ENCODE measurements at regions not wholly inside any gene's neighbourhood (a gene's known extent, or its start where the extent isn't known, plus 50 kb on each side); places are given as distances from the start of the nearest gene placed in this dataset.

DNA sequence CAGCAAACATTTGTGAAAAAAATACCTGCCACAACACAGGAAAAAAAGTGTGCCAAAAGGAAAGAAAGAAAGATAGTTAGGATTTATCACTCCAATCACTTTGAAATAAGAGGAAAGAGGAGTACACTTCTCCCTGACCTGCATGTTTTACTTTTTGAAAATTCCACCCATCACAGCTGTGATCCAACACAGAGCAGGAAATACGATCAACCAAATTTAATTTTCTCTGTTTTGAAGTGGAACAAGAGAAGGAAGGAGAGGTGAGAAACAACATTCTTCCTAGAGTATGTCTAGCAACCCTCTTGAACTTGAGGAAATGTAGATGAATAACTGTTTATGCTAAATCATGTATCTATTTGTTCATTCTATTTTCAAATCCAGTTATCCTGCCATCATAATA is 284.7 kb upstream of the SYT1 start:
- Histone ChIP-seq H3K4me3 (ENCODE audit: insufficient read depth, low read depth, low read length) (no peak overlapping the region), H4K8ac (ENCODE audit: low read depth in 2 of 2, low read length in 2 of 2) (no peak overlapping the region), H2AFZ (replicated peaks; ENCODE audit: low read length, poor library complexity) (no peak overlapping the region), H3K9ac (ENCODE audit: low read depth, low read length) (no peak overlapping the region), H3K4me1 (ENCODE audit: control insufficient read depth, insufficient read depth, low read length) (no peaks in the 10 kb centered on the region), H2AK5ac (ENCODE audit: low read depth, low read length) (no peak overlapping the region), H3K23ac (ENCODE audit: low read depth, low read length) (no peak overlapping the region), H3K9me3 (ENCODE audit: control insufficient read depth, insufficient read depth, low read length) (peaks cover 2% of the 10 kb centered on the region; the same call in 1 of the 2 replicates), H3K27me3 (ENCODE audit: control insufficient read depth, insufficient read depth, low read length) (no peaks in the 10 kb centered on the region), H3K56ac (ENCODE audit: extremely low read depth, insufficient read depth, low read length) (no peak overlapping the region), H2AK9ac (replicated peaks; ENCODE audit: low read depth, low read length, poor library complexity) (no peak overlapping the region), H3K9me1 (ENCODE audit: insufficient read depth, low read length) (no peaks in the 10 kb centered on the region), H3K36me3 (ENCODE audit: control insufficient read depth, insufficient read depth, low read length) (no peaks in the 10 kb centered on the region), H3K14ac (replicated peaks; ENCODE audit: low read depth, low read length) (no peak overlapping the region), H4K5ac (ENCODE audit: low read depth, low read length) (no peak overlapping the region), H2BK15ac (ENCODE audit: low read depth, low read length) (no peak overlapping the region), H3K4ac (ENCODE audit: low read depth, low read length) (no peak overlapping the region), H3K4me2 (ENCODE audit: low read depth, low read length) (no peak overlapping the region), H3K27ac (ENCODE audit: insufficient read depth, low read length) (no peak overlapping the region), H2BK120ac (ENCODE audit: low read depth, low read length) (no peak overlapping the region), H2BK20ac (ENCODE audit: low read depth, low read length) (no peak overlapping the region), H4K20me1 (ENCODE audit: insufficient read depth, low read length) (no peaks in the 10 kb centered on the region), H3K18ac (ENCODE audit: low read depth, low read length) (no peak overlapping the region), H4K91ac (ENCODE audit: insufficient read depth, low read depth, low read length) (no peak overlapping the region), H3K79me1 (ENCODE audit: low read depth in 1 of 2, low read length in 2 of 2) (no peaks in the 10 kb centered on the region), H2BK5ac (ENCODE audit: low read depth, low read length, poor library complexity, severe bottlenecking) (no peak overlapping the region)
- CTCF ChIA-PET, result interaction anchor here (1.4 kb wide), 1 partner anchor 13 kb away, joined by 3 read pairs; no protein-coding TSS in a partner anchor
- TF ChIP-seq, protein P1, sequence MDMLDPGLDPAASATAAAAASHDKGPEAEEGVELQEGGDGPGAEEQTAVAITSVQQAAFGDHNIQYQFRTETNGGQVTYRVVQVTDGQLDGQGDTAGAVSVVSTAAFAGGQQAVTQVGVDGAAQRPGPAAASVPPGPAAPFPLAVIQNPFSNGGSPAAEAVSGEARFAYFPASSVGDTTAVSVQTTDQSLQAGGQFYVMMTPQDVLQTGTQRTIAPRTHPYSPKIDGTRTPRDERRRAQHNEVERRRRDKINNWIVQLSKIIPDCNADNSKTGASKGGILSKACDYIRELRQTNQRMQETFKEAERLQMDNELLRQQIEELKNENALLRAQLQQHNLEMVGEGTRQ (IDR thresholded peaks at IDR 0.05; ENCODE audit: low read depth, low read length), result no peak
- TF ChIP-seq SMC3 (IDR thresholded peaks at IDR 0.05; ENCODE audit: low read depth, low read length) (no peak), MXI1 (IDR thresholded peaks at IDR 0.05; ENCODE audit: borderline replicate concordance, low read depth, low read length) (no peak), POLR2A (IDR thresholded peaks at IDR 0.05; ENCODE audit: low read depth, low read length) (no peak), CHD1 (IDR thresholded peaks at IDR 0.05; ENCODE audit: low read depth, low read length) (no peak), FOS (IDR thresholded peaks at IDR 0.05; ENCODE audit: low read depth, low read length) (no peak), RFX5 (IDR thresholded peaks at IDR 0.05; ENCODE audit: low read depth, low read length) (no peak), CEBPB (IDR thresholded peaks at IDR 0.05; ENCODE audit: low read depth, low read length) (no peak), RCOR1 (IDR thresholded peaks at IDR 0.05; ENCODE audit: insufficient replicate concordance, low read length) (no peak), BHLHE40 (IDR thresholded peaks at IDR 0.05; ENCODE audit: low read depth, low read length) (no peak), RAD21 (IDR thresholded peaks at IDR 0.05; ENCODE audit: low read length) (no peak), NFE2L2 (IDR thresholded peaks at IDR 0.05; ENCODE audit: low read depth, low read length) (no peak), MAZ (IDR thresholded peaks at IDR 0.05; ENCODE audit: borderline replicate concordance, low read depth, low read length) (no peak), MAFK (IDR thresholded peaks at IDR 0.05; ENCODE audit: low read depth, low read length) (no peak)
- TF ChIP-seq, protein P2, sequence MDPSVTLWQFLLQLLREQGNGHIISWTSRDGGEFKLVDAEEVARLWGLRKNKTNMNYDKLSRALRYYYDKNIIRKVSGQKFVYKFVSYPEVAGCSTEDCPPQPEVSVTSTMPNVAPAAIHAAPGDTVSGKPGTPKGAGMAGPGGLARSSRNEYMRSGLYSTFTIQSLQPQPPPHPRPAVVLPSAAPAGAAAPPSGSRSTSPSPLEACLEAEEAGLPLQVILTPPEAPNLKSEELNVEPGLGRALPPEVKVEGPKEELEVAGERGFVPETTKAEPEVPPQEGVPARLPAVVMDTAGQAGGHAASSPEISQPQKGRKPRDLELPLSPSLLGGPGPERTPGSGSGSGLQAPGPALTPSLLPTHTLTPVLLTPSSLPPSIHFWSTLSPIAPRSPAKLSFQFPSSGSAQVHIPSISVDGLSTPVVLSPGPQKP (IDR thresholded peaks at IDR 0.05; ENCODE audit: borderline replicate concordance, low read depth, low read length), result no peak
- TF ChIP-seq, protein P3, sequence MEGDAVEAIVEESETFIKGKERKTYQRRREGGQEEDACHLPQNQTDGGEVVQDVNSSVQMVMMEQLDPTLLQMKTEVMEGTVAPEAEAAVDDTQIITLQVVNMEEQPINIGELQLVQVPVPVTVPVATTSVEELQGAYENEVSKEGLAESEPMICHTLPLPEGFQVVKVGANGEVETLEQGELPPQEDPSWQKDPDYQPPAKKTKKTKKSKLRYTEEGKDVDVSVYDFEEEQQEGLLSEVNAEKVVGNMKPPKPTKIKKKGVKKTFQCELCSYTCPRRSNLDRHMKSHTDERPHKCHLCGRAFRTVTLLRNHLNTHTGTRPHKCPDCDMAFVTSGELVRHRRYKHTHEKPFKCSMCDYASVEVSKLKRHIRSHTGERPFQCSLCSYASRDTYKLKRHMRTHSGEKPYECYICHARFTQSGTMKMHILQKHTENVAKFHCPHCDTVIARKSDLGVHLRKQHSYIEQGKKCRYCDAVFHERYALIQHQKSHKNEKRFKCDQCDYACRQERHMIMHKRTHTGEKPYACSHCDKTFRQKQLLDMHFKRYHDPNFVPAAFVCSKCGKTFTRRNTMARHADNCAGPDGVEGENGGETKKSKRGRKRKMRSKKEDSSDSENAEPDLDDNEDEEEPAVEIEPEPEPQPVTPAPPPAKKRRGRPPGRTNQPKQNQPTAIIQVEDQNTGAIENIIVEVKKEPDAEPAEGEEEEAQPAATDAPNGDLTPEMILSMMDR (conservative IDR thresholded peaks at IDR 0.05; ENCODE audit: low read depth, low read length), result no peak
- no peak for DNase-seq
- POLR2A ChIA-PET (ENCODE audit: unreplicated experiment), result no interaction called here
- in situ Hi-C loops (cut with MboI; ENCODE audit: low sequenced_read_pairs), result no loop called here
- no CpG with 5 or more reads among the region's 1 CpG for WGBS, 2 experiments (ENCODE audit: extremely low coverage in 2 of 2, insufficient read length in 1 of 2)
- dilution Hi-C loops (cut with HindIII; ENCODE audit: low sequenced_read_pairs, unreplicated experiment), result no loop called here
- no TSS peak for BruUV-seq (replicated peaks)
- intact Hi-C loops (cut with micrococcal nuclease), result loop anchor here (5.0 to 10.0 kb wide), 4 partner anchors 188 to 578 kb away; no protein-coding TSS in a partner anchor
- ATAC-seq (ENCODE audit: low read depth), result no peak
